ENCODE measurements at regions not wholly inside any gene's neighbourhood (a gene's known extent, or its start where the extent isn't known, plus 50 kb on each side); places are given as distances from the start of the nearest gene placed in this dataset.

- DNase-seq (ENCODE audit: low spot score) = no peak
Observed at GRCh38 chr2:160632084-160632975, 138.7 kb upstream of the RBMS1 start.

- DNase-seq (ENCODE audit: low spot score) = no peak
Observed at GRCh38 chr2:160634436-160634835, 140.8 kb upstream of the RBMS1 start.

- DNase-seq (ENCODE audit: low spot score) = peak; percentile 35
Observed at GRCh38 chr2:160635488-160635887, 141.9 kb upstream of the RBMS1 start.

DNA sequence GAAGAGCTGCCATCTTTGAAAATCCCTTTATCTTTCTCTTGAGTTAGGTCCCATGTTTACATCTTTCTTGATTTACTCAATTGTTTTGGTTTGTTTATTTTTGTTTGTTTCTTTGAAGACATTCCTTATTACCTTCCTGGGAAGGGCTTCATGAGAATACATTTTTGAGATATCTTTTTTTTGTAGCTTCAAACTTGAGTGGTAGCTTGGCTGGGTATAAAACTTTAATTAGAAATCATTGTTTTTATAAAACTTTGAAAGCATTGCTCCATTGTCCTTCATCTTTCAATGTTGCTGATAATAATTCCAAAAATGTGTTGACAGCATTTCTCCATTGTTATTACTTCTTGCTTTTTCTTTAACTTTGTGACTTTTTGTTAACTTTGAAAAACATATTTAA, 145.9 kb upstream of the RBMS1 start:
- DNase-seq (ENCODE audit: low spot score) = no peak

- no peak for DNase-seq (ENCODE audit: low spot score)
Observed at GRCh38 chr2:160646684-160647444, 153.3 kb upstream of the RBMS1 start.

- no peak for DNase-seq (ENCODE audit: low spot score)
Observed at GRCh38 chr2:160647967-160648685, 154.5 kb upstream of the RBMS1 start.

DNA sequence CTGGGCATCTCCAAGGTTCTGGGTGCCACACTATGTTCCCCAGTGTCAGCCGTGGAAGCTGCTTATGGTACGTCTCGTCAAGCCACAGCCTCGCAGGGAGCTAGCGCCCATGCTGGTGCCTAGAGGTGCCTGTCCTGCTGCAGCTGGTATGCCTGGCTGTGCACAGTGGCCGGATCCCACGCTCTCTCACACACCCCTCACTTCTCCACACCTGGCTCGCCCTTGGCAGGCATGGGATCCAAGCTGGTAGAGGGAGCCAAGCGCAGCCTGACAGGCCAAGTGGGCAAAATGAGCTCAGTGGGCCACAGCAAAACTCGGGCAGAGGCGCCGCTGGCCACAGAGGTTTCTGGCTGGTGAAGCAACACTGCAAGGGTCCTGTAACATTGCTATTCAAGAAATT, 156.1 kb upstream of the RBMS1 start:
- DNase-seq (ENCODE audit: low spot score) = no peak

- DNase-seq (ENCODE audit: low spot score) = no peak
Observed at GRCh38 chr2:160650196-160651118, 156.8 kb upstream of the RBMS1 start.

- no peak for DNase-seq (ENCODE audit: low spot score)
Observed at GRCh38 chr2:160651416-160652200, 158.0 kb upstream of the RBMS1 start.

DNA sequence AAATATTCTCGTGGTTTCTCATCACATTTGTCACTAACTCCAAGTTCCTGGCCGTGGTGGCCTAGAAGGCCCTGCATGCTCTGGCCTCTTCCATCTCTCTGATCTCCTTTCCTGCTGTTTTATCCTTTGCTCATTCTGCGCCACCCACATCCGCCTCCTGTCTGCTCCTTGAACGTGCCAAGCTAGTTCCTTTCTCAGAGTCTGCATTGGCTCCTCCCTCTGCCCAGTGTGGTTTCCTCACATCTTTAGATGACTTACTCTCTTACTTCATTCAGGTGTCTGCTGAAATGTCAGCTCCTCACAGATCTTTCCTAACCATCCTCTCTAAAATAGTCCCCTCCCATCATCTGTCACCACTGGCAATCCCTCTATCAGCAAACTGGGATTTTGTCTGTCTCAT, 158.6 kb upstream of the RBMS1 start:
- peak; percentile 35 for DNase-seq (ENCODE audit: low spot score)

DNA sequence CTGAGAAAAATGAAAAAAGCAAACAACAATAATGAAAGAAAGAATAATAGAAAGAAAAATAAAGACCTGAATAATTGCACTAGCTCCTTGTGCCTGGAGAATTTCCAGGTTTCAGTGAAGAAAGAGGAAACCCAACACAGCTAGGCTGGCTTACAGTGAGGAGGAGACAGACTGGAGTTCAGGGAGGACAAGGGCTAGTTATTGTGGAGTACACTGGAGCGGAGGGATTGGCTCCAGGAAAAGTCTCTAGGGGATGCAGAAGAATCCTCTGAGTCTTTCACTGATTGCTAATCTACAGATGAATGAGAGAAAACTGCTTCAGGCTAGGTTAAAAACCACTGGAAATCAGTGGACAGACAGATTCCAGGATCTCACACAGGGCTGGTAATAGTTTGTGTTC, 163.6 kb upstream of the RBMS1 start:
- DNase-seq (ENCODE audit: low spot score) = no peak

GRCh38 chr2:160658851-160659250, 165.2 kb upstream of the RBMS1 start:
- no peak for DNase-seq (ENCODE audit: low spot score)

DNA sequence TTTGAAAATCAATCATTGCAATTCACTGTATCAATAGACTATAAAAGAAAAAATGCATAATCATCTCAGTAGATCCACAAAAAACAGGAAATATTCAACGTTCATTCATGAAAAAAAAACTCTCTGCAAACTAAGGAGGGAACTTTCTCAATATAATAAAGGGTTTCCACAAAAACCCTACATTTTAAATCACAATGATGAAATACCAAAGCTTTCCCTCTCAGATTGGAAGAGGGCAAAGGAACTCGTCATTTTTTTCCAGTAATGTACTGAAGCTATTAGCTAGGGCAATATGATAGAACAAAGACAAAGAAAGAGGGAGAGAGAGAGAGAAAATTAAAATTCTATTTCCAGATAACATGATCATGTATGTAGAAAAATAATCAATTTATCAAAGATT, 167.1 kb upstream of the RBMS1 start:
- DNase-seq (ENCODE audit: low spot score) = no peak

- DNase-seq (ENCODE audit: low spot score) = no peak
Observed at GRCh38 chr2:160664603-160665140, 171.1 kb upstream of the RBMS1 start.

DNA sequence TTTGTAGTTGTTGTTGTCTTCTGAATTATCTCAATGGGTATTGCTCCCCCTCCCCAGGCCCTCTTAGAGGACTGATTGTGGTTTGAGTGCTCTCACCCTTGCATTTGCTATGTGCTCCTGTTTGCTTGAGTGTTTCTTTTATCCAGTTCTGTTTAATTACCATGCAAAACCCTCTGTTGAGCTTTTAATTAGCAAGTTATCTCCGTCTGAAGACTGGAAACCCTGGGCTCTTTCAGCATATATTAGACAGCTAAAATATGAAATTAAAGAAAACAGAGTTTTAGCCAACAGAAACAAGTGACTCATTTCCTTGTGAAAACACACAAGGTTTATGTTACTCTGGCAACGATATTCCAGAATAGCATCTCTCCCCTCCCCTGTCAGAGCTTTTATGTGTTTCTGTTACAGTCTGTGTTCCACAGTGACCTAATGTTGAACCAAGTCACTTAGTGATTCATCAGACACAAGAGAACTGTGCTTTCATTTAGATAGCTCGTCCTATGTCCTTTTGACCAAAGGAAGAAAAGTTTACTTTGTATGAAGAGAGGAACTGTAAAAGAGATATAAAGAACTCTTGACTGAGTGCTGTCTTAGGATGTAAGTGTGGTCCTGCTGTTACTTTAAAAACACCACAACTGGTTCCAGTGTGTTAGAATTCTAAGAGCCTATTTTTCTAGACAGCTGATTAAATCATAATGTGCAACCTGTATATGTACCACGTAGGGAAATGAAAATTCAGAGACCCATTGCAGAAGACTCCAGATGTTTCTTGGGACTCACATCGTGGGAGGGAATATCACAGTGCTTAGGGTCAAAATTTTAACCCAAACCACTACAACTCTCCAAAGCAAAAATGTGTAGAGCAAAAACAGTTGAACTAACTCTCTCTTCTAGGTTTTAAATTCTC, 172.8 kb upstream of the RBMS1 start:
- peak; percentile 83 for DNase-seq (ENCODE audit: low spot score)

DNA sequence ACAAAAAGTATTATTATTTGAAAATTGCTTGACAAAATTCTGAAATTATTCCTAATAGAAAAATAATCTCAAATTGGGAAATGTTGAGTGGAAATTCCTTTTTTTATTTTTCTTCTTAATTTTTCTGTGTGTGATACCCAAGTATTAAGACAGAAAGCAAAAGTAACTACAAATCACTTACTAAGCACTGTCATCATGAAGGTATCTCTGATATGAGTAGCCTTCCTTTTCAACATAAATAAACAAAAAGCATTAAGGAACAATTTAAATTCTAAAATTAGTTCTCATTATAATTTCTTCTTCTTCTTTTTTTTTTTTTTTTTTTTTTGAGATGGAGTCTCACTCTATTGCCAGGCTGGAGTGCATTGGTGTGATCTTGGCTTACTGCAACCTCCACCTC, 174.2 kb upstream of the RBMS1 start:
- DNase-seq (ENCODE audit: low spot score) = no peak

- DNase-seq (ENCODE audit: low spot score) = no peak
Observed at GRCh38 chr2:160670618-160671017, 177.0 kb upstream of the RBMS1 start.

GRCh38 chr2:160672211-160672610, 178.6 kb upstream of the RBMS1 start:
- no peak for DNase-seq (ENCODE audit: low spot score)

DNA sequence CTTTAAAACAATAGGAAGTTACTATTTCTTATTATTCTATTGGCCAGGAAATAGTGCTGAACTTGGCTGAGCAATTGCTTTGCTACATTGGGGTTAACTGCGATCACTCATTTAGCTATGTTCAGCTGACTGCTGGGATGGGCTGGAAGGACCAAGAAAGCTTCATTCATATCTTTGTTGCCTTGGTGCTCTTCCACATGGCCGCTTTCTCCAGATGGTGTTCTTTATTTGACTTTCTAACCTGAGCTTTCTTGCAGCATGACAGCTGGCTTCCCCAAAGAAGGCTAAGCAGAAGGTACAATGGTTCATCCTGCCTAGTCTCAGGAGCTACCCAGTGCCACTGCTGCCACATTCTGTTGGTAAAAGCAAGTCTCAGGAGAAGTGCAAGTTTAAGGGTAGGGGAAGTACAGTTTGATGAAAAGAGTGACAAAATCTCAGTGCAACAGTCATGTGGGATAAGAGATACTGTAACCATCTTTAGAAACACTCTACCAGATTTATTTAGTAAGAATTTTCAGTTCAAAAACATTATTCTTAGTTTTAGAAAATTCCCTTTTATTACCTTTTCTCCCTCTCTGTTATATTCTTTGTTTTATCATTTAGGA, 180.6 kb upstream of the RBMS1 start:
- no peak for DNase-seq (ENCODE audit: low spot score)
